ENCODE measurements at regions not wholly inside any gene's neighbourhood (a gene's known extent, or its start where the extent isn't known, plus 50 kb on each side); places are given as distances from the start of the nearest gene placed in this dataset.

DNA sequence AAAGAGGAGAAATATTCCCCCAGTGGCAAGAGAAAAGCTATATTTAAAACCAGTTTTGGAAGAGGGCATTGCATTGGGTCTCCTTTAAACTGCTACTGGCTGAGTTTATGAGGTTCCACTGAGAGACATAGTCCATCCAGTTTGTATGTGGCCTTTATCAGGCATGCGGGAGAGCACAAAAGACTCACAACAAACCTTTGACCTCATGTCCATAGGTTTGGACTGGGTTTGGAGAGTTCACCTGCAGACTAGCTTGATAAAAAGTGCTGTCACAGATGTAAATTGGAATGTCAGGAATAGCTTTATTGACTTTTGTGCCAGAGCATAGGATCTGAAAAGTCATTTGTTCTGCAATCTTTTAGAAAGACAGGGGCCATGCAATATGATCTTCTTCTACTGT, 131.0 kb upstream of the NRIP1 start:
- DNase-seq = no peak
- no peaks in the 10 kb centered on the region for H3K36me3 ChIP-seq (ENCODE audit: control insufficient read depth in 2 of 3, insufficient read depth in 3 of 3, low read length in 3 of 3)
- CTCF ChIA-PET = no interaction called here
- ATAC-seq = no peak
- no peaks in the 10 kb centered on the region for H3K4me1 Mint-ChIP-seq
- H3K4me3 Mint-ChIP-seq = no peak overlapping the region
- no peak overlapping the region for H3K27ac ChIP-seq (ENCODE audit: low read depth, low read length)
- no peak overlapping the region for H3K27ac Mint-ChIP-seq
- intact Hi-C loops (cut with micrococcal nuclease) = no loop called here
- H3K9me3 ChIP-seq (ENCODE audit: control insufficient read depth in 2 of 3, low read length in 3 of 3) = no peaks in the 10 kb centered on the region
- no peaks in the 10 kb centered on the region for H3K36me3 Mint-ChIP-seq
- peaks cover 0 to 9% (median 4%) of the 10 kb centered on the region in 5 donors for H3K27me3 Mint-ChIP-seq
- H3K4me1 ChIP-seq (ENCODE audit: control insufficient read depth in 2 of 2, insufficient read depth in 2 of 2, low read length in 2 of 2) = no peaks in the 10 kb centered on the region
- H3K4me3 ChIP-seq (ENCODE audit: low read length) = no peak overlapping the region
- no peaks in the 10 kb centered on the region for H3K27me3 ChIP-seq (ENCODE audit: control insufficient read depth in 2 of 2, insufficient read depth in 2 of 2, low read length in 2 of 2)
- no peaks in the 10 kb centered on the region for H3K9me3 Mint-ChIP-seq
- POLR2A ChIA-PET = no interaction called here

DNA sequence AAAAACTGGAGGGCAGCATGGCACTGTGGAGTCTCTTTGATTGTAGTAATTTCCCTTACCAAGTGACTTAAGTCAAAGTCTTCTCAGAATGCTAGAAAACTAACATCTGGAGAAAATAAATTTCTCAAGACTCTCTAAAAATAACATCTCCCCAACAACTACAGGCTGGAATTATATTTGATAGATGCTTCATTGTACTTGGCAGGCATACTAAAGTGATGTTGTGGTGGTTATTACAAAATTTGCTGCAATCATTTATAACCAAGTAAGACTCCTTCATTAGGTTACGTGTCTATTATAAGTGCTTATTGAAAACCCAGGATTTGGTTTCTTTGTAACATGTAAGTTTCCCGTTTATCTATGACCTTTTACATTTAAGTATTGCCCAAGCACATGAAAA, 132.9 kb upstream of the NRIP1 start:
- Mint-ChIP-seq H3K27ac (no peak overlapping the region), H3K4me3 (no peak overlapping the region), H3K4me1 (no peaks in the 10 kb centered on the region), H3K9me3 (no peaks in the 10 kb centered on the region), H3K27me3 (peaks cover 0 to 3% (median 0%) of the 10 kb centered on the region in 5 donors), H3K36me3 (no peaks in the 10 kb centered on the region)
- Histone ChIP-seq H3K4me3 (ENCODE audit: low read length) (no peak overlapping the region), H3K27ac (ENCODE audit: low read depth, low read length) (no peak overlapping the region), H3K36me3 (ENCODE audit: control insufficient read depth in 2 of 3, insufficient read depth in 3 of 3, low read length in 3 of 3) (no peaks in the 10 kb centered on the region), H3K27me3 (ENCODE audit: control insufficient read depth in 2 of 2, insufficient read depth in 2 of 2, low read length in 2 of 2) (no peaks in the 10 kb centered on the region), H3K9me3 (ENCODE audit: control insufficient read depth in 2 of 3, low read length in 3 of 3) (no peaks in the 10 kb centered on the region), H3K4me1 (ENCODE audit: control insufficient read depth in 2 of 2, insufficient read depth in 2 of 2, low read length in 2 of 2) (no peaks in the 10 kb centered on the region)
- ChIA-PET POLR2A (no interaction called here), CTCF (interaction anchor here (0.6 kb wide), 1 partner anchor 23 kb away, joined by 3 read pairs; no protein-coding TSS in a partner anchor)
- intact Hi-C loops (cut with micrococcal nuclease) = no loop called here
- DNase-seq = no peak
- no peak for ATAC-seq

DNA sequence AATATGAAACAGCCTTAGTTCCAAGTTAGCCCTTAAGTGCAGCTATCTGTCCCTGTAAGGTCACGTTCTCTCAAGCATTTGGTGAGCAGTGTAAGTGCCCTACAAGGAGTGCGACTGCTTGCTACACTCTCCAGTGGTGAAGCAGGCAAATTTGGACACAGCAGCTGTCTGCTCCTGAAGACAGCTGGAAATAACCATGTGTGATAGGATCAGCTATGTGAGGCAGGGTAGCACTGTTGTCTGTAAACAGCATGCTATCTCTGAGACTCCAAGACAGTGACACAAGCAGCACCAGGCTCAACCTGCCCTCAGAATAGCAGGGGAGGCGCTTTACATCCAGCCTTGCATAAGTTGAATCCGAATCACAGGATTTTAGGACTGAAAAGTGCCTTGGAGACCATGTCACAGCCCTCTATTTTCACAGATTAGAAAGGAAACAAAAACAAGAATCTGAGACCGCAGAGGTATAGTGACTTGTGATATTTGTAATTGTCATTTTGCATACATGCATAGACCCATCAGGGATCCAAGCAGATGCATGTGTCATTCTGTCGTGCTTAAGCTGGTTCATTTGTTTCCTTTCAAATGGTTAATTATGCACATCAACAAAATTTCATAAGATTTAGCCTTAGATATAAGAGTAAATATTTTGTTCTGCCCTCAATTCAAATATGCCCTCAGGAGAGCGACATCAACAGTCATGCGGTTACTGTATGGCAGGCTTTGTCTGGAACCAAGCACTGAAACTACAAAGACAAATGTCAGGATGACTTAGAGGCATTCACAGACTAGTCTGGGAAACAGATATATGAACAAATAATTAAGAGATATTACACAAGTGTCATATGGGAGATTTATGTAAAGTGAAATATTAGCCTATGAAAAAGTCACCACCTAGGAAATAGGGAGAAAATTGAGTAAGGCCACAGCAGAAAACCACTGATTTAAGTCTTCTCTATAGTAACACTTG, 134.9 kb upstream of the NRIP1 start:
- Mint-ChIP-seq H3K36me3 (no peaks in the 10 kb centered on the region), H3K4me1 (no peaks in the 10 kb centered on the region), H3K27ac (no peak overlapping the region), H3K9me3 (no peaks in the 10 kb centered on the region), H3K27me3 (peaks cover 0 to 9% (median 5%) of the 10 kb centered on the region in 5 donors), H3K4me3 (no peak overlapping the region)
- no peaks in the 10 kb centered on the region for H3K9me3 ChIP-seq (ENCODE audit: control insufficient read depth in 2 of 3, low read length in 3 of 3)
- no peak for DNase-seq
- ChIA-PET CTCF (no interaction called here), POLR2A (no interaction called here)
- no peaks in the 10 kb centered on the region for H3K4me1 ChIP-seq (ENCODE audit: control insufficient read depth in 2 of 2, insufficient read depth in 2 of 2, low read length in 2 of 2)
- ATAC-seq = no peak
- H3K27me3 ChIP-seq (ENCODE audit: control insufficient read depth in 2 of 2, insufficient read depth in 2 of 2, low read length in 2 of 2) = no peaks in the 10 kb centered on the region
- no peak overlapping the region for H3K4me3 ChIP-seq (ENCODE audit: low read length)
- intact Hi-C loops (cut with micrococcal nuclease) = no loop called here
- no peak overlapping the region for H3K27ac ChIP-seq (ENCODE audit: low read depth, low read length)
- no peaks in the 10 kb centered on the region for H3K36me3 ChIP-seq (ENCODE audit: control insufficient read depth in 2 of 3, insufficient read depth in 3 of 3, low read length in 3 of 3)

- POLR2A ChIA-PET = no interaction called here
- peaks cover 0 to 2% (median 0%) of the 10 kb centered on the region in 7 donors for H3K4me1 Mint-ChIP-seq
- Histone ChIP-seq H3K36me3 (ENCODE audit: control insufficient read depth in 2 of 3, insufficient read depth in 3 of 3, low read length in 3 of 3) (no peaks in the 10 kb centered on the region), H3K27ac (ENCODE audit: low read depth, low read length) (no peak overlapping the region), H3K9me3 (ENCODE audit: control insufficient read depth in 2 of 3, low read length in 3 of 3) (no peaks in the 10 kb centered on the region), H3K4me1 (ENCODE audit: control insufficient read depth in 2 of 2, insufficient read depth in 2 of 2, low read length in 2 of 2) (no peaks in the 10 kb centered on the region), H3K4me3 (ENCODE audit: low read length) (no peak overlapping the region), H3K27me3 (ENCODE audit: control insufficient read depth in 2 of 2, insufficient read depth in 2 of 2, low read length in 2 of 2) (no peaks in the 10 kb centered on the region)
- peaks cover 0 to 2% (median 0%) of the 10 kb centered on the region in 11 donors for H3K9me3 Mint-ChIP-seq
- no peak overlapping the region for H3K4me3 Mint-ChIP-seq
- H3K27me3 Mint-ChIP-seq = peaks cover 6 to 29% (median 21%) of the 10 kb centered on the region in 5 donors
- CTCF ChIA-PET = no interaction called here
- no peak for ATAC-seq
- DNase-seq = no peak
- H3K36me3 Mint-ChIP-seq = no peaks in the 10 kb centered on the region
- no peak overlapping the region for H3K27ac Mint-ChIP-seq
- intact Hi-C loops (cut with micrococcal nuclease) = no loop called here
Observed at GRCh38 chr21:15203740-15204139, 138.9 kb upstream of the NRIP1 start.

DNA sequence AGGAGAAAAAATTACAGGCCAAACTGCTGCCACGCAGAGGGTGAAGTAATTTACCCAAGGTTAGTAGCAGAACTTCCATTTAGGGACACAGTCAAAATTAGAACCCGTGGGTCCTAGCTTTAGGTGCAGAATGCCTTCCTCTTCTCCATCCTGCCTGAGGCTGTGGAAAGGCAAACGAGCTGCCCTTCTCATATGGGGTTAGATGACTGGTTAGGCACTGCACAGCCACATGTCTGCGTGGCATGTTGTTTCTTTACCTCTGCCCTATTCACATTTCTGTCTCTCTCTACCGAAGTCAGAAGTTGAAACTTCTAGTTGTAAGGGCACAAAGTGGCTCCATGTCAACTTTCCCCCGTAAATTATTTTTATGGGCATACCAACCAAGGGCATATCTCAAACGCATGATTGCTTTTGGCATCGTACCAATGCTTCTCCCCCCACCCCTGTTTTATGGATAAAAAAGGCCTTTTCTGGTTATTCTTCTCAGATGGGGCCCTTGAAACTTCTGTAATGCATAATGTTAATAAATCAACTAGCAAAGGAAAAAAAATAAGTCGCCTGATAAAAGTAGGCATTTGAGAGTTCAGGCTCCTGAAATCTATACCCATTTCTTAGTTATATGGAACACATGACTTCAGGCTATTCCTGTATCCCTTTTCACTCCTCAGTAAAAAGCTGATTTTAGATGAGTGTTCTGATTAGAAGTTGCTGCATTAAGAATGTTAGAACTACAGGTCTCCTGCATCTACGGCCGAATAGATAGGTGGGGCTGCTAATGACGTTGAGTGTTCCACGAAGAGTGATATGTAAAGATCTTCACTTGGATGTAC, 139.6 kb upstream of the NRIP1 start:
- CTCF ChIA-PET = no interaction called here
- H3K4me3 Mint-ChIP-seq = no peak overlapping the region
- H3K36me3 ChIP-seq (ENCODE audit: control insufficient read depth in 2 of 3, insufficient read depth in 3 of 3, low read length in 3 of 3) = no peaks in the 10 kb centered on the region
- no peak for DNase-seq
- ATAC-seq = no peak
- POLR2A ChIA-PET = no interaction called here
- no peak overlapping the region for H3K27ac ChIP-seq (ENCODE audit: low read depth, low read length)
- H3K4me3 ChIP-seq (ENCODE audit: low read length) = no peak overlapping the region
- no peaks in the 10 kb centered on the region for H3K4me1 ChIP-seq (ENCODE audit: control insufficient read depth in 2 of 2, insufficient read depth in 2 of 2, low read length in 2 of 2)
- peaks cover 0 to 2% (median 0%) of the 10 kb centered on the region in 11 donors for H3K9me3 Mint-ChIP-seq
- no peaks in the 10 kb centered on the region for H3K9me3 ChIP-seq (ENCODE audit: control insufficient read depth in 2 of 3, low read length in 3 of 3)
- no peak overlapping the region for H3K27ac Mint-ChIP-seq
- intact Hi-C loops (cut with micrococcal nuclease) = no loop called here
- peaks cover 0 to 3% of the 10 kb centered on the region in 2 donors for H3K27me3 ChIP-seq (ENCODE audit: control insufficient read depth in 2 of 2, insufficient read depth in 2 of 2, low read length in 2 of 2)
- H3K36me3 Mint-ChIP-seq = no peaks in the 10 kb centered on the region
- peaks cover 6 to 29% (median 21%) of the 10 kb centered on the region in 5 donors for H3K27me3 Mint-ChIP-seq
- peaks cover 0 to 2% (median 0%) of the 10 kb centered on the region in 7 donors for H3K4me1 Mint-ChIP-seq

- H3K36me3 Mint-ChIP-seq = no peaks in the 10 kb centered on the region
- ATAC-seq (no peak), DNase-seq (no peak)
- no peaks in the 10 kb centered on the region for H3K9me3 ChIP-seq (ENCODE audit: control insufficient read depth in 2 of 3, low read length in 3 of 3)
- peaks cover 0 to 2% (median 0%) of the 10 kb centered on the region in 11 donors for H3K9me3 Mint-ChIP-seq
- H3K4me3 Mint-ChIP-seq = no peak overlapping the region
- intact Hi-C loops (cut with micrococcal nuclease) = no loop called here
- no peaks in the 10 kb centered on the region for H3K4me1 ChIP-seq (ENCODE audit: control insufficient read depth in 2 of 2, insufficient read depth in 2 of 2, low read length in 2 of 2)
- H3K36me3 ChIP-seq (ENCODE audit: control insufficient read depth in 2 of 3, insufficient read depth in 3 of 3, low read length in 3 of 3) = no peaks in the 10 kb centered on the region
- peaks cover 0 to 2% (median 0%) of the 10 kb centered on the region in 7 donors for H3K4me1 Mint-ChIP-seq
- POLR2A ChIA-PET = no interaction called here
- no peak overlapping the region for H3K27ac ChIP-seq (ENCODE audit: low read depth, low read length)
- H3K27ac Mint-ChIP-seq = no peak overlapping the region
- no peak overlapping the region for H3K4me3 ChIP-seq (ENCODE audit: low read length)
- peaks cover 0 to 3% of the 10 kb centered on the region in 2 donors for H3K27me3 ChIP-seq (ENCODE audit: control insufficient read depth in 2 of 2, insufficient read depth in 2 of 2, low read length in 2 of 2)
- CTCF ChIA-PET = no interaction called here
- H3K27me3 Mint-ChIP-seq = peaks cover 6 to 29% (median 21%) of the 10 kb centered on the region in 5 donors
Observed at GRCh38 chr21:15204970-15205286, 140.1 kb upstream of the NRIP1 start.
